ENCODE measurements at regions not wholly inside any gene's neighbourhood (a gene's known extent, or its start where the extent isn't known, plus 50 kb on each side); places are given as distances from the start of the nearest gene placed in this dataset.

DNA sequence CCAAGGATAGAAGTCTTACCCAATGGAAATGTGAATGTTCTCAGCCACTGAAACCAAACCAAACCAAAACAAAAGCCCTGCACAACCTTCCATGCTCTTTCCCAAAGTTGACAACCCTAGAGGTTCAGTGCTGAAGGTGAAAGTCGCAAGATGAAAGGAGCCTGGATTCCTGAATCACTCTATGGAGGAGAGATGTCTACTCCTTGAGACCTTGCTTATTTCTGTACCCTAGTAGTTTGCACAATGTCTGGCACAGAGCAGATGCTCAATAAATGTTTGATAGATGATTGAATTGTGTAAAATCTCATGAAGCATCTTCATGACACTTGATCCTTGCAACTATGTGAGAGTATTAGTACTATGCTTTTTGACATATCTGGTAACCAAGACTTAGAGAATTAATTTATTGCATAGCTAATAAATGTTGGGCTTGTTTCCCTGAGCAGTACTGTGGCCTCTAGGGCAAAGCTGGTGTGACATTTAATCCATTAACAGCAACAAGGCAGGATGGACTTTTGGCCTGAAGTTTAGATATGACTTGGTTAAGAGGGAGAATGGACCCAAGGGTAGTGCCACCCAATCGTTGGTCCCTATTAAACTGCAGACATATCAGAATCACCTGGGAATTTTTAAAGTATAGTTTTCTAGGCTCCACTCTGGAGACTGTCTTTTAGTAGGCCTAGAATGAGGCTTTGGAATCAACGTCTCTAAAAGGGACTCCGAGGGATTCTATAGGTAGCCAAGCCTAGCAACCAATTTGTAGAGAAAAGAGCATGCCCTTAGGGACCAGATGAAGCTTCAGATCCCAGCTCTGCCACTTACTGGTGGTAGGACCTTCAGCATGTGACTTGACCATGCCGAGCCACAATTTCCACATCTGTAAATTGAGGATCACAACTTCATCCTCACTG, 145.9 kb downstream of the DDX1 start:
- peaks cover 3% of the 10 kb centered on the region for H3K27me3 Mint-ChIP-seq (ENCODE audit: insufficient read depth, low read depth, poor library complexity)
- H3K27ac Mint-ChIP-seq, result no peak overlapping the region
- peaks cover 18% of the 10 kb centered on the region for H3K4me1 Mint-ChIP-seq
- no peak overlapping the region for H3K27ac ChIP-seq (ENCODE audit: low read depth)
- no peaks in the 10 kb centered on the region for H3K27me3 ChIP-seq (ENCODE audit: insufficient read depth)
- no peaks in the 10 kb centered on the region for H3K9me2 ChIP-seq (ENCODE audit: insufficient read depth)
- no peak overlapping the region for H2AFZ ChIP-seq
- no peaks in the 10 kb centered on the region for H3K79me2 ChIP-seq (replicated peaks; ENCODE audit: insufficient read depth)
- no peak overlapping the region for H3K4me2 ChIP-seq
- no peaks in the 10 kb centered on the region; the same call in 2 of the 3 replicates for H3K36me3 Mint-ChIP-seq (ENCODE audit: low read depth)
- ATAC-seq (no peak), DNase-seq (ENCODE audit: low spot score) (no peak)
- no peaks in the 10 kb centered on the region for H3K4me1 ChIP-seq (ENCODE audit: insufficient read depth)
- no peak overlapping the region for H3K4me3 ChIP-seq
- H3F3A ChIP-seq (replicated peaks; ENCODE audit: low read depth), result no peaks in the 10 kb centered on the region
- H4K20me1 ChIP-seq (replicated peaks; ENCODE audit: insufficient read depth), result no peaks in the 10 kb centered on the region
- TF ChIP-seq, protein P1, sequence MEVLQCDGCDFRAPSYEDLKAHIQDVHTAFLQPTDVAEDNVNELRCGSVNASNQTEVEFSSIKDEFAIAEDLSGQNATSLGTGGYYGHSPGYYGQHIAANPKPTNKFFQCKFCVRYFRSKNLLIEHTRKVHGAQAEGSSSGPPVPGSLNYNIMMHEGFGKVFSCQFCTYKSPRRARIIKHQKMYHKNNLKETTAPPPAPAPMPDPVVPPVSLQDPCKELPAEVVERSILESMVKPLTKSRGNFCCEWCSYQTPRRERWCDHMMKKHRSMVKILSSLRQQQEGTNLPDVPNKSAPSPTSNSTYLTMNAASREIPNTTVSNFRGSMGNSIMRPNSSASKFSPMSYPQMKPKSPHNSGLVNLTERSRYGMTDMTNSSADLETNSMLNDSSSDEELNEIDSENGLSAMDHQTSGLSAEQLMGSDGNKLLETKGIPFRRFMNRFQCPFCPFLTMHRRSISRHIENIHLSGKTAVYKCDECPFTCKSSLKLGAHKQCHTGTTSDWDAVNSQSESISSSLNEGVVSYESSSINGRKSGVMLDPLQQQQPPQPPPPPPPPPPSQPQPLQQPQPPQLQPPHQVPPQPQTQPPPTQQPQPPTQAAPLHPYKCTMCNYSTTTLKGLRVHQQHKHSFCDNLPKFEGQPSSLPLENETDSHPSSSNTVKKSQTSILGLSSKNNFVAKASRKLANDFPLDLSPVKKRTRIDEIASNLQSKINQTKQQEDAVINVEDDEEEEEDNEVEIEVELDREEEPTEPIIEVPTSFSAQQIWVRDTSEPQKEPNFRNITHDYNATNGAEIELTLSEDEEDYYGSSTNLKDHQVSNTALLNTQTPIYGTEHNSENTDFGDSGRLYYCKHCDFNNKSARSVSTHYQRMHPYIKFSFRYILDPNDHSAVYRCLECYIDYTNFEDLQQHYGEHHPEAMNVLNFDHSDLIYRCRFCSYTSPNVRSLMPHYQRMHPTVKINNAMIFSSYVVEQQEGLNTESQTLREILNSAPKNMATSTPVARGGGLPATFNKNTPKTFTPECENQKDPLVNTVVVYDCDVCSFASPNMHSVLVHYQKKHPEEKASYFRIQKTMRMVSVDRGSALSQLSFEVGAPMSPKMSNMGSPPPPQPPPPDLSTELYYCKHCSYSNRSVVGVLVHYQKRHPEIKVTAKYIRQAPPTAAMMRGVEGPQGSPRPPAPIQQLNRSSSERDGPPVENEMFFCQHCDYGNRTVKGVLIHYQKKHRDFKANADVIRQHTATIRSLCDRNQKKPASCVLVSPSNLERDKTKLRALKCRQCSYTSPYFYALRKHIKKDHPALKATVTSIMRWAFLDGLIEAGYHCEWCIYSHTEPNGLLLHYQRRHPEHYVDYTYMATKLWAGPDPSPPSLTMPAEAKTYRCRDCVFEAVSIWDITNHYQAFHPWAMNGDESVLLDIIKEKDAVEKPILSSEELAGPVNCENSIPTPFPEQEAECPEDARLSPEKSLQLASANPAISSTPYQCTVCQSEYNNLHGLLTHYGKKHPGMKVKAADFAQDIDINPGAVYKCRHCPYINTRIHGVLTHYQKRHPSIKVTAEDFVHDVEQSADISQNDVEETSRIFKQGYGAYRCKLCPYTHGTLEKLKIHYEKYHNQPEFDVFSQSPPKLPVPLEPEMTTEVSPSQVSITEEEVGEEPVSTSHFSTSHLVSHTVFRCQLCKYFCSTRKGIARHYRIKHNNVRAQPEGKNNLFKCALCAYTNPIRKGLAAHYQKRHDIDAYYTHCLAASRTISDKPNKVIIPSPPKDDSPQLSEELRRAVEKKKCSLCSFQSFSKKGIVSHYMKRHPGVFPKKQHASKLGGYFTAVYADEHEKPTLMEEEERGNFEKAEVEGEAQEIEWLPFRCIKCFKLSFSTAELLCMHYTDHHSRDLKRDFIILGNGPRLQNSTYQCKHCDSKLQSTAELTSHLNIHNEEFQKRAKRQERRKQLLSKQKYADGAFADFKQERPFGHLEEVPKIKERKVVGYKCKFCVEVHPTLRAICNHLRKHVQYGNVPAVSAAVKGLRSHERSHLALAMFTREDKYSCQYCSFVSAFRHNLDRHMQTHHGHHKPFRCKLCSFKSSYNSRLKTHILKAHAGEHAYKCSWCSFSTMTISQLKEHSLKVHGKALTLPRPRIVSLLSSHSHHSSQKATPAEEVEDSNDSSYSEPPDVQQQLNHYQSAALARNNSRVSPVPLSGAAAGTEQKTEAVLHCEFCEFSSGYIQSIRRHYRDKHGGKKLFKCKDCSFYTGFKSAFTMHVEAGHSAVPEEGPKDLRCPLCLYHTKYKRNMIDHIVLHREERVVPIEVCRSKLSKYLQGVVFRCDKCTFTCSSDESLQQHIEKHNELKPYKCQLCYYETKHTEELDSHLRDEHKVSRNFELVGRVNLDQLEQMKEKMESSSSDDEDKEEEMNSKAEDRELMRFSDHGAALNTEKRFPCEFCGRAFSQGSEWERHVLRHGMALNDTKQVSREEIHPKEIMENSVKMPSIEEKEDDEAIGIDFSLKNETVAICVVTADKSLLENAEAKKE (CRISPR knock-in tag; IDR thresholded peaks at IDR 0.05), result no peak
- TF ChIP-seq, protein P2, sequence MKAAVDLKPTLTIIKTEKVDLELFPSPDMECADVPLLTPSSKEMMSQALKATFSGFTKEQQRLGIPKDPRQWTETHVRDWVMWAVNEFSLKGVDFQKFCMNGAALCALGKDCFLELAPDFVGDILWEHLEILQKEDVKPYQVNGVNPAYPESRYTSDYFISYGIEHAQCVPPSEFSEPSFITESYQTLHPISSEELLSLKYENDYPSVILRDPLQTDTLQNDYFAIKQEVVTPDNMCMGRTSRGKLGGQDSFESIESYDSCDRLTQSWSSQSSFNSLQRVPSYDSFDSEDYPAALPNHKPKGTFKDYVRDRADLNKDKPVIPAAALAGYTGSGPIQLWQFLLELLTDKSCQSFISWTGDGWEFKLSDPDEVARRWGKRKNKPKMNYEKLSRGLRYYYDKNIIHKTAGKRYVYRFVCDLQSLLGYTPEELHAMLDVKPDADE (IDR thresholded peaks at IDR 0.05), result no peak
- no peak overlapping the region for H3K4me3 Mint-ChIP-seq
- peaks cover 11% of the 10 kb centered on the region; the same call in 1 of the 3 replicates for H3K9me3 Mint-ChIP-seq
- no peaks in the 10 kb centered on the region for H3K36me3 ChIP-seq (ENCODE audit: insufficient read depth)

DNA sequence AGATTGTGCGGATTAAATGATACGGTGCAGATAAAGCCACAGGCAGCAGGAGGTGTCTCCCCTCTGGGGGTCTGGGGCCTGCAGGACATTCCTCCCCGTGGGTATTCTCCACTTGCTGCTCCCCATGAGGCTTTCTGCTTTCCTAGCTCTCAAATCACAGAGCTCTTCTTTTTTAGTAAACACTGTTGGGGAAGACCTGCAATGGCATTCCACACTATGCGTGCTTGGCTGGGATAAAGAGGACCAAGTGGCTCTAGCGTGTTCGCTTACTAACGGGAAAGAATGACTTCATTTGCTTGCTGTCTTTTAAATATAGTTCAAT, 146.5 kb downstream of the DDX1 start:
- H3K4me3 ChIP-seq, result no peak overlapping the region
- Mint-ChIP-seq H3K27me3 (ENCODE audit: insufficient read depth, low read depth, poor library complexity) (peaks cover 2% of the 10 kb centered on the region), H3K36me3 (ENCODE audit: low read depth) (no peaks in the 10 kb centered on the region; the same call in 2 of the 3 replicates), H3K27ac (no peak overlapping the region), H3K4me1 (peaks cover 18% of the 10 kb centered on the region), H3K9me3 (peaks cover 11% of the 10 kb centered on the region; the same call in 1 of the 3 replicates), H3K4me3 (no peak overlapping the region)
- no peaks in the 10 kb centered on the region for H3F3A ChIP-seq (replicated peaks; ENCODE audit: low read depth)
- H3K9me2 ChIP-seq (ENCODE audit: insufficient read depth), result no peaks in the 10 kb centered on the region
- no peak for ATAC-seq
- no peaks in the 10 kb centered on the region for H4K20me1 ChIP-seq (replicated peaks; ENCODE audit: insufficient read depth)
- H3K4me1 ChIP-seq (ENCODE audit: insufficient read depth), result no peaks in the 10 kb centered on the region
- H3K4me2 ChIP-seq, result no peak overlapping the region
- no peak for DNase-seq (ENCODE audit: low spot score)
- H3K36me3 ChIP-seq (ENCODE audit: insufficient read depth), result no peaks in the 10 kb centered on the region
- no peaks in the 10 kb centered on the region for H3K79me2 ChIP-seq (replicated peaks; ENCODE audit: insufficient read depth)
- no peaks in the 10 kb centered on the region for H3K27me3 ChIP-seq (ENCODE audit: insufficient read depth)
- H2AFZ ChIP-seq, result no peak overlapping the region
- H3K27ac ChIP-seq (ENCODE audit: low read depth), result no peak overlapping the region
- TF ChIP-seq ZNF114 (CRISPR knock-in tag; IDR thresholded peaks at IDR 0.05), result no peak
- TF ChIP-seq CREB1 (CRISPR knock-in tag; IDR thresholded peaks at IDR 0.05; ENCODE audit: low read depth), result no peak
- no peak for TF ChIP-seq EZH2 (IDR thresholded peaks at IDR 0.05; ENCODE audit: low read depth, unreplicated experiment)

Data from GM23338 (cell line).